ENCODE measurements at regions not wholly inside any gene's neighbourhood (a gene's known extent, or its start where the extent isn't known, plus 50 kb on each side); places are given as distances from the start of the nearest gene placed in this dataset.

DNA sequence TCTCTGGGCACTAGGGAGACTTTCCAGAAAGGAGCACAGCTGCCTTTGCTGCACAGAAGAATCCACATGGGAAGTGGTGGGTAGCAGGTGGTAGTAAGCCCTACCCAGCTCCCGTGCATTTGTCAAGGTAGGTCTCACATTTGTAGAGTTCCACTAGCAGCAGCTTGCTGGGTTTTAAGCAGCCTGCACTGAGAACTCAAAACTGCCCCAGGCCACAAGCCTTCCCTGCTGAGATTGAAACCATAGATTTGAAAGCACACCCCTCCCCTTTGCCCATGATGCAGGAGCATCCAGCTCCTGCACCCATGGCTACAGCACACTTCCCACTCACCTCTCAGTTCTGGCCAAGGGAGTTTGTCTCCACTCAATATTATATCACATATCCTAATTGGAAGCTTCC, 604.5 kb upstream of the STEAP1 start:
- no peak overlapping the region for H3K27ac Mint-ChIP-seq
- H3K9me3 ChIP-seq (ENCODE audit: control insufficient read depth in 2 of 3, low read length in 3 of 3), result no peaks in the 10 kb centered on the region
- H3K27me3 Mint-ChIP-seq, result peaks cover 0 to 3% (median 0%) of the 10 kb centered on the region in 5 donors
- no peak overlapping the region for H3K4me3 Mint-ChIP-seq
- ChIA-PET CTCF (no interaction called here), POLR2A (no interaction called here)
- no peaks in the 10 kb centered on the region for H3K36me3 Mint-ChIP-seq
- peaks cover 0 to 4% (median 3%) of the 10 kb centered on the region in 11 donors for H3K9me3 Mint-ChIP-seq
- ATAC-seq (no peak), DNase-seq (no peak)
- no peak overlapping the region for H3K27ac ChIP-seq (ENCODE audit: low read depth, low read length)
- H3K36me3 ChIP-seq (ENCODE audit: control insufficient read depth in 2 of 3, insufficient read depth in 3 of 3, low read length in 3 of 3), result no peaks in the 10 kb centered on the region
- no peak overlapping the region for H3K4me3 ChIP-seq (ENCODE audit: low read length)
- intact Hi-C loops (cut with micrococcal nuclease), result no loop called here
- no peaks in the 10 kb centered on the region for H3K4me1 ChIP-seq (ENCODE audit: control insufficient read depth in 2 of 2, insufficient read depth in 2 of 2, low read length in 2 of 2)
- no peaks in the 10 kb centered on the region for H3K27me3 ChIP-seq (ENCODE audit: control insufficient read depth in 2 of 2, insufficient read depth in 2 of 2, low read length in 2 of 2)
- peaks cover 0 to 9% (median 0%) of the 10 kb centered on the region in 7 donors for H3K4me1 Mint-ChIP-seq

GRCh38 chr7:89554209-89554608, 600.1 kb upstream of the STEAP1 start:
- Histone ChIP-seq H3K4me3 (ENCODE audit: low read length) (no peak overlapping the region), H3K36me3 (ENCODE audit: control insufficient read depth in 2 of 3, insufficient read depth in 3 of 3, low read length in 3 of 3) (no peaks in the 10 kb centered on the region), H3K27me3 (ENCODE audit: control insufficient read depth in 2 of 2, insufficient read depth in 2 of 2, low read length in 2 of 2) (no peaks in the 10 kb centered on the region), H3K27ac (ENCODE audit: low read depth, low read length) (no peak overlapping the region), H3K9me3 (ENCODE audit: control insufficient read depth in 2 of 3, low read length in 3 of 3) (no peaks in the 10 kb centered on the region), H3K4me1 (ENCODE audit: control insufficient read depth in 2 of 2, insufficient read depth in 2 of 2, low read length in 2 of 2) (no peaks in the 10 kb centered on the region)
- H3K4me3 Mint-ChIP-seq, result no peak overlapping the region
- CTCF ChIA-PET, result no interaction called here
- peaks cover 0 to 2% (median 0%) of the 10 kb centered on the region in 11 donors for H3K9me3 Mint-ChIP-seq
- intact Hi-C loops (cut with micrococcal nuclease), result no loop called here
- DNase-seq (no peak), ATAC-seq (no peak)
- no peaks in the 10 kb centered on the region for H3K4me1 Mint-ChIP-seq
- peaks cover 0 to 3% (median 0%) of the 10 kb centered on the region in 5 donors for H3K27me3 Mint-ChIP-seq
- H3K27ac Mint-ChIP-seq, result no peak overlapping the region
- POLR2A ChIA-PET, result no interaction called here
- H3K36me3 Mint-ChIP-seq, result no peaks in the 10 kb centered on the region

GRCh38 chr7:89559596-89559995, 594.7 kb upstream of the STEAP1 start:
- H3K36me3 Mint-ChIP-seq, result peaks cover 0 to 2% (median 0%) of the 10 kb centered on the region in 5 donors
- POLR2A ChIA-PET, result no interaction called here
- no peak overlapping the region for H3K4me3 Mint-ChIP-seq
- H3K27me3 Mint-ChIP-seq, result no peaks in the 10 kb centered on the region
- no peak overlapping the region for H3K4me3 ChIP-seq (ENCODE audit: low read length)
- H3K4me1 ChIP-seq (ENCODE audit: control insufficient read depth in 2 of 2, insufficient read depth in 2 of 2, low read length in 2 of 2), result no peaks in the 10 kb centered on the region
- CTCF ChIA-PET, result no interaction called here
- H3K36me3 ChIP-seq (ENCODE audit: control insufficient read depth in 2 of 3, insufficient read depth in 3 of 3, low read length in 3 of 3), result no peaks in the 10 kb centered on the region
- no peak for ATAC-seq
- no peaks in the 10 kb centered on the region for H3K9me3 ChIP-seq (ENCODE audit: control insufficient read depth in 2 of 3, low read length in 3 of 3)
- no peak for DNase-seq
- intact Hi-C loops (cut with micrococcal nuclease), result no loop called here
- no peak overlapping the region for H3K27ac ChIP-seq (ENCODE audit: low read depth, low read length)
- peaks cover 0 to 7% (median 0%) of the 10 kb centered on the region in 7 donors for H3K4me1 Mint-ChIP-seq
- no peaks in the 10 kb centered on the region for H3K27me3 ChIP-seq (ENCODE audit: control insufficient read depth in 2 of 2, insufficient read depth in 2 of 2, low read length in 2 of 2)
- peaks cover 0 to 3% (median 0%) of the 10 kb centered on the region in 11 donors for H3K9me3 Mint-ChIP-seq
- H3K27ac Mint-ChIP-seq, result no peak overlapping the region

GRCh38 chr7:89563597-89563996, 590.7 kb upstream of the STEAP1 start:
- Mint-ChIP-seq H3K9me3 (peaks cover 3 to 17% (median 5%) of the 10 kb centered on the region in 11 donors), H3K27ac (no peak overlapping the region), H3K4me1 (peaks cover 0 to 7% (median 0%) of the 10 kb centered on the region in 7 donors), H3K36me3 (peaks cover 0 to 7% (median 2%) of the 10 kb centered on the region in 5 donors), H3K27me3 (no peaks in the 10 kb centered on the region), H3K4me3 (no peak overlapping the region)
- Histone ChIP-seq H3K36me3 (ENCODE audit: control insufficient read depth in 2 of 3, insufficient read depth in 3 of 3, low read length in 3 of 3) (no peaks in the 10 kb centered on the region), H3K27ac (ENCODE audit: low read depth, low read length) (no peak overlapping the region), H3K4me1 (ENCODE audit: control insufficient read depth in 2 of 2, insufficient read depth in 2 of 2, low read length in 2 of 2) (no peaks in the 10 kb centered on the region), H3K9me3 (ENCODE audit: control insufficient read depth in 2 of 3, low read length in 3 of 3) (no peaks in the 10 kb centered on the region), H3K4me3 (ENCODE audit: low read length) (no peak overlapping the region), H3K27me3 (ENCODE audit: control insufficient read depth in 2 of 2, insufficient read depth in 2 of 2, low read length in 2 of 2) (no peaks in the 10 kb centered on the region)
- ChIA-PET POLR2A (no interaction called here), CTCF (no interaction called here)
- DNase-seq (no peak), ATAC-seq (no peak)
- intact Hi-C loops (cut with micrococcal nuclease), result no loop called here

DNA sequence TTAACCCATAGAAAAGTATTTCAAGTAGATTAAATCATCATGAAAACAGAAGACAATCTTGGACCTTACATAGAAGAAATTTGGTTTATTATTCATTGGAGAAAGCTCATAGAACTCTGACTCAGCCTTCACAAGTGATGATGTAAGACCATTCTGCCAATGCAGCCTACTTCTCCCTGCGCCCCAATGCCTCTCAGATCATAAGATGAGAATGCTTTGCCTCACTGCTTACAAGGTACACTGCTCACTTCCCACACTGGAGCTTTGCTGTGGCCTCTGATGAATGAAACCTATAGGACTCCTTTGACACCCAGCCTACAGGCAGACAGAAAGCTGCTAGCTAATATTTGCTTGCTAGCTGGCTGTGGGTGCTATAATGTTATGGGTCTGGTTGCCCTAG, 569.4 kb upstream of the STEAP1 start:
- Mint-ChIP-seq H3K4me3 (no peak overlapping the region), H3K4me1 (no peaks in the 10 kb centered on the region), H3K27me3 (peaks cover 0 to 2% (median 0%) of the 10 kb centered on the region in 5 donors), H3K9me3 (peaks cover 4 to 21% (median 11%) of the 10 kb centered on the region in 11 donors), H3K36me3 (peaks cover 2 to 19% (median 8%) of the 10 kb centered on the region in 5 donors), H3K27ac (no peak overlapping the region)
- DNase-seq (no peak), ATAC-seq (no peak)
- intact Hi-C loops (cut with micrococcal nuclease), result no loop called here
- ChIA-PET CTCF (interaction anchor here (1.2 kb wide), 1 partner anchor 12 kb away, joined by 3 read pairs; no protein-coding TSS in a partner anchor), POLR2A (no interaction called here)
- no peak overlapping the region for H3K4me3 ChIP-seq (ENCODE audit: low read length)
- no peaks in the 10 kb centered on the region for H3K9me3 ChIP-seq (ENCODE audit: control insufficient read depth in 2 of 3, low read length in 3 of 3)
- no peak overlapping the region for H3K27ac ChIP-seq (ENCODE audit: low read depth, low read length)
- H3K36me3 ChIP-seq (ENCODE audit: control insufficient read depth in 2 of 3, insufficient read depth in 3 of 3, low read length in 3 of 3), result no peaks in the 10 kb centered on the region
- H3K27me3 ChIP-seq (ENCODE audit: control insufficient read depth in 2 of 2, insufficient read depth in 2 of 2, low read length in 2 of 2), result no peaks in the 10 kb centered on the region
- no peaks in the 10 kb centered on the region for H3K4me1 ChIP-seq (ENCODE audit: control insufficient read depth in 2 of 2, insufficient read depth in 2 of 2, low read length in 2 of 2)

GRCh38 chr7:89593125-89593524, 561.1 kb upstream of the STEAP1 start:
- Mint-ChIP-seq H3K36me3 (no peaks in the 10 kb centered on the region), H3K4me1 (no peaks in the 10 kb centered on the region), H3K4me3 (no peak overlapping the region), H3K27ac (no peak overlapping the region), H3K27me3 (peaks cover 0 to 9% (median 0%) of the 10 kb centered on the region in 5 donors), H3K9me3 (peaks cover 0 to 12% (median 0%) of the 10 kb centered on the region in 11 donors)
- DNase-seq, result no peak
- H3K4me3 ChIP-seq (ENCODE audit: low read length), result no peak overlapping the region
- POLR2A ChIA-PET, result no interaction called here
- H3K4me1 ChIP-seq (ENCODE audit: control insufficient read depth in 2 of 2, insufficient read depth in 2 of 2, low read length in 2 of 2), result no peaks in the 10 kb centered on the region
- CTCF ChIA-PET, result no interaction called here
- H3K27me3 ChIP-seq (ENCODE audit: control insufficient read depth in 2 of 2, insufficient read depth in 2 of 2, low read length in 2 of 2), result no peaks in the 10 kb centered on the region
- no peak overlapping the region for H3K27ac ChIP-seq (ENCODE audit: low read depth, low read length)
- H3K36me3 ChIP-seq (ENCODE audit: control insufficient read depth in 2 of 3, insufficient read depth in 3 of 3, low read length in 3 of 3), result no peaks in the 10 kb centered on the region
- intact Hi-C loops (cut with micrococcal nuclease), result loop anchor here in 1 of 2 donors (1.0 kb wide), 1 partner anchor 11 kb away; no protein-coding TSS in a partner anchor
- no peak for ATAC-seq
- H3K9me3 ChIP-seq (ENCODE audit: control insufficient read depth in 2 of 3, low read length in 3 of 3), result no peaks in the 10 kb centered on the region

GRCh38 chr7:89602984-89603383, 551.3 kb upstream of the STEAP1 start:
- Mint-ChIP-seq H3K4me1 (peaks cover 15 to 49% (median 47%) of the 10 kb centered on the region in 7 donors), H3K27me3 (peaks cover 0 to 2% (median 0%) of the 10 kb centered on the region in 5 donors), H3K9me3 (peaks cover 6 to 30% (median 15%) of the 10 kb centered on the region in 11 donors), H3K27ac (peak overlapping the region in 1 of 9 donors; percentile 84), H3K36me3 (peaks cover 5 to 19% (median 10%) of the 10 kb centered on the region in 5 donors), H3K4me3 (no peak overlapping the region)
- H3K36me3 ChIP-seq (ENCODE audit: control insufficient read depth in 2 of 3, insufficient read depth in 3 of 3, low read length in 3 of 3), result no peaks in the 10 kb centered on the region
- H3K27me3 ChIP-seq (ENCODE audit: control insufficient read depth in 2 of 2, insufficient read depth in 2 of 2, low read length in 2 of 2), result no peaks in the 10 kb centered on the region
- intact Hi-C loops (cut with micrococcal nuclease), result loop anchor here (10.0 kb wide), 3 partner anchors 742 to 1728 kb away; partner anchors contain the start of genes CLDN12 (in 1 of the 2), DBF4 (in 1 of the 2), GTPBP10 (in 1 of the 2) and SLC25A40 (in 1 of the 2)
- no peak overlapping the region for H3K4me3 ChIP-seq (ENCODE audit: low read length)
- ChIA-PET POLR2A (no interaction called here), CTCF (no interaction called here)
- no peak for ATAC-seq
- no peaks in the 10 kb centered on the region for H3K9me3 ChIP-seq (ENCODE audit: control insufficient read depth in 2 of 3, low read length in 3 of 3)
- H3K4me1 ChIP-seq (ENCODE audit: control insufficient read depth in 2 of 2, insufficient read depth in 2 of 2, low read length in 2 of 2), result peaks cover 0 to 45% of the 10 kb centered on the region in 2 donors
- DNase-seq, result no peak
- no peak overlapping the region for H3K27ac ChIP-seq (ENCODE audit: low read depth, low read length)
